DOHH2 (cell line): ENCODE measurements at regions not wholly inside any gene's neighbourhood (a gene's known extent, or its start where the extent isn't known, plus 50 kb on each side); places are given as distances from the start of the nearest gene placed in this dataset.

ENCODE experiments used
- H3F3A ChIP-seq: fragments of 200-600 bp; sonication (generic), shearing (Covaris generic); 2 replicates; pipeline ENCODE4 v1.6.0; 2016; ENCODE audit warnings: antibody characterized with exemption, mild to moderate bottlenecking; ENCODE audit not compliant: control insufficient read depth, insufficient read depth
- H3K27ac ChIP-seq: fragments of 200-600 bp; sonication (generic); 2 replicates; pipeline ENCODE4 v1.5.1; 2014; ENCODE audit warnings: low read depth, mild to moderate bottlenecking, low read length, moderate library complexity
- H3K27me3 ChIP-seq: fragments of 200-600 bp; sonication (generic); 2 replicates; pipeline ENCODE4 v1.6.1; 2014; ENCODE audit warnings: mild to moderate bottlenecking, low read length, mixed read lengths; ENCODE audit not compliant: control insufficient read depth
- H3K36me3 ChIP-seq: fragments of 200-600 bp; sonication (generic); 2 replicates; pipeline ENCODE4 v1.6.1; 2014; ENCODE audit warnings: mild to moderate bottlenecking, low read length, moderate library complexity, mixed read lengths; ENCODE audit not compliant: control insufficient read depth
- H3K4me1 ChIP-seq: fragments of 200-600 bp; sonication (generic); 2 replicates; pipeline ENCODE4 v1.6.1; 2014; ENCODE audit warnings: mild to moderate bottlenecking, low read length, mixed read lengths; ENCODE audit not compliant: control insufficient read depth
- H3K4me2 ChIP-seq: fragments of 200-600 bp; sonication (generic); 2 replicates; pipeline ENCODE4 v1.6.0; 2014; ENCODE audit warnings: mild to moderate bottlenecking, low read length, moderate library complexity
- H3K4me3 ChIP-seq: fragments of 200-600 bp; sonication (generic); 2 replicates; pipeline ENCODE4 v1.5.1; 2014; ENCODE audit warnings: mild to moderate bottlenecking, low read length, mixed read lengths
- H3K79me2 ChIP-seq: fragments of 200-600 bp; sonication (generic); 2 replicates; pipeline ENCODE4 v1.6.1; 2014; ENCODE audit warnings: mild to moderate bottlenecking, low read length, mixed read lengths; ENCODE audit not compliant: control insufficient read depth
- H3K9me2 ChIP-seq: fragments of 200-600 bp; sonication (generic); replicated peaks from 2 replicates; pipeline ENCODE4 v1.6.1; 2014; ENCODE audit warnings: mild to moderate bottlenecking, low read length, mixed read lengths; ENCODE audit not compliant: control insufficient read depth
- H3K9me3 ChIP-seq: fragments of 200-600 bp; sonication (generic); 2 replicates; pipeline ENCODE4 v1.6.1; 2014; ENCODE audit warnings: antibody characterized with exemption, low read length, mixed read lengths; ENCODE audit not compliant: control insufficient read depth, insufficient read depth
- H4K20me1 ChIP-seq: fragments of 200-600 bp; sonication (generic); 2 replicates; pipeline ENCODE4 v1.6.0; 2014; ENCODE audit warnings: low read depth, mild to moderate bottlenecking, antibody characterized with exemption, low read length, moderate library complexity; ENCODE audit not compliant: control insufficient read depth, insufficient read depth
- EZH2phosphoT487 ChIP-seq: fragments of 200-600 bp; sonication (generic); IDR thresholded peaks from 2 replicates; pipeline ENCODE4 v1.6.1; 2017; ENCODE audit warnings: borderline replicate concordance, mild to moderate bottlenecking, antibody characterized with exemption, low read length, moderate library complexity, mixed read lengths
- TF ChIP-seq, protein P1 (sequence below): fragments of 200-600 bp; sonication (generic); IDR thresholded peaks from one replicate; pipeline ENCODE4 v1.5.1; 2014; ENCODE audit warnings: antibody characterized with exemption, mild to moderate bottlenecking, low read depth, low read length; ENCODE audit not compliant: poor library complexity, severe bottlenecking

DNA sequence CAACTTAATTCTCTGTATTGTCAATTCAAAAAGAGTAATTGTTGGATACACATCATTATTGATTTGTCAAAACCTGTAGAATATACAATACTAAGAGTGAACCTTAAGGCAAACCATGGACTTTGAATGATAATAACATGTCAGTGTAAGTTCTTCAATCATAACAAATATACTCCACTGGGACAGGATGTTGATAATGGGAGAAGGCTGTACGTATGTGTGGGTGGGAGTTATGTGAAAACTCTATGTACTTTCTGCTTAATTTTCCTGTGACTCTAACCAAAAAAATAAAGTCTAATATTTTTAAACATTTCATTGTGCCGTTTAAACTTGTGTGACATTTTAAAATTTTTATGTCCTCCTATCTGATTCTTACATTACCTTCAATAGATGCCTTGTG is 526.7 kb downstream of the SUCLA2 start:
- Histone ChIP-seq H4K20me1 (no peaks in the 10 kb centered on the region), H3K79me2 (no peaks in the 10 kb centered on the region), H3K4me1 (no peaks in the 10 kb centered on the region), H3K4me3 (no peak overlapping the region), H3K4me2 (no peak overlapping the region), H3K36me3 (no peaks in the 10 kb centered on the region), H3K27me3 (no peaks in the 10 kb centered on the region), H3K9me2 (no peaks in the 10 kb centered on the region), H3K9me3 (no peaks in the 10 kb centered on the region), H3K27ac (no peak overlapping the region), H3F3A (no peaks in the 10 kb centered on the region)
- TF ChIP-seq, protein P1, sequence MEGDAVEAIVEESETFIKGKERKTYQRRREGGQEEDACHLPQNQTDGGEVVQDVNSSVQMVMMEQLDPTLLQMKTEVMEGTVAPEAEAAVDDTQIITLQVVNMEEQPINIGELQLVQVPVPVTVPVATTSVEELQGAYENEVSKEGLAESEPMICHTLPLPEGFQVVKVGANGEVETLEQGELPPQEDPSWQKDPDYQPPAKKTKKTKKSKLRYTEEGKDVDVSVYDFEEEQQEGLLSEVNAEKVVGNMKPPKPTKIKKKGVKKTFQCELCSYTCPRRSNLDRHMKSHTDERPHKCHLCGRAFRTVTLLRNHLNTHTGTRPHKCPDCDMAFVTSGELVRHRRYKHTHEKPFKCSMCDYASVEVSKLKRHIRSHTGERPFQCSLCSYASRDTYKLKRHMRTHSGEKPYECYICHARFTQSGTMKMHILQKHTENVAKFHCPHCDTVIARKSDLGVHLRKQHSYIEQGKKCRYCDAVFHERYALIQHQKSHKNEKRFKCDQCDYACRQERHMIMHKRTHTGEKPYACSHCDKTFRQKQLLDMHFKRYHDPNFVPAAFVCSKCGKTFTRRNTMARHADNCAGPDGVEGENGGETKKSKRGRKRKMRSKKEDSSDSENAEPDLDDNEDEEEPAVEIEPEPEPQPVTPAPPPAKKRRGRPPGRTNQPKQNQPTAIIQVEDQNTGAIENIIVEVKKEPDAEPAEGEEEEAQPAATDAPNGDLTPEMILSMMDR: no peak
- no peak for TF ChIP-seq EZH2phosphoT487

DNA sequence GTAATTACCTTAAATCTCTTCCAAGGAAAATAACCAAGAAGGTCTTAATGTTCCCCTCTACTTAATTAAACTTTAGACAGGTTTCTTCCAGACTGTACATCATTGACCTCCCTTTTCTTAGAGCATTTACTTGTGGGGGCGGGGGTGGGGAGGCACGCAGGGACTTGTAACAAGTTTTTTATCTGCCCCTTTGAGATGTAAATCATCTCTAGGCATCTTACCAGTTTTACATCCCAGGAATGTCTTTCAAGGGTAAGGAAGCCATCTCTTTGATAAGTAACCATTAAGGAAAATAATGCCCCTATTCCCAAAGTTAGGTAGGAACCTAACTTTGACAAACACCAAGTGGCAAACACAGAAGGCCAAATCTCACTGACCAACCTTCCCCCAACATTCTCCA is 528.6 kb downstream of the SUCLA2 start:
- H3K9me2 ChIP-seq: no peaks in the 10 kb centered on the region
- no peaks in the 10 kb centered on the region for H3K79me2 ChIP-seq
- H4K20me1 ChIP-seq: no peaks in the 10 kb centered on the region
- H3K9me3 ChIP-seq: no peaks in the 10 kb centered on the region
- no peak overlapping the region for H3K27ac ChIP-seq
- H3K36me3 ChIP-seq: no peaks in the 10 kb centered on the region
- H3K27me3 ChIP-seq: no peaks in the 10 kb centered on the region
- no peak overlapping the region for H3K4me2 ChIP-seq
- no peaks in the 10 kb centered on the region for H3K4me1 ChIP-seq
- no peaks in the 10 kb centered on the region for H3F3A ChIP-seq
- no peak for TF ChIP-seq EZH2phosphoT487
- TF ChIP-seq, protein P1: no peak
- no peak overlapping the region for H3K4me3 ChIP-seq

DNA sequence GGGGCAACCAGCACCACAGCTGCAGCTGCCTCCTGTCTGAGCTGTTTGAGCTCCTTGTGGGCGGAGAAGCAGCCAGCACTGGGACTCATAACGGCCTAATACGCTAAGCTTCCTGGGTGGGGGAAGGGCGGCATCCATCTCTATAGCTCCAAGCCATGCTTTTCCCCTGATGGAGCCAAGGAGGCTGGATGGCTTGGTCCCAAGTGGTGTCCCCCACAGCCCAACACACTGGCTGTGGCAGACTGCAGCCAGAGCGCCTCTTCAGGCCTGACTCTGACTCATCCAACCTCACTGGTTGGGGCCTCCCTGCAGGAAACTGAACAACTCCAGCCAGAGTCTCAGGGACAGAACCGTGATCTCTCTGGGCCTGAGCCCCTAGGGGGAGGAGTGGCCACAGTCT is 537.3 kb downstream of the SUCLA2 start:
- H3K4me2 ChIP-seq: no peak overlapping the region
- no peaks in the 10 kb centered on the region for H3K4me1 ChIP-seq
- H3K9me3 ChIP-seq: no peaks in the 10 kb centered on the region
- no peaks in the 10 kb centered on the region for H3K27me3 ChIP-seq
- no peak for TF ChIP-seq EZH2phosphoT487
- TF ChIP-seq, protein P1: no peak
- no peaks in the 10 kb centered on the region for H3K9me2 ChIP-seq
- no peak overlapping the region for H3K27ac ChIP-seq
- no peaks in the 10 kb centered on the region for H3F3A ChIP-seq
- no peaks in the 10 kb centered on the region for H3K36me3 ChIP-seq
- no peak overlapping the region for H3K4me3 ChIP-seq
- H4K20me1 ChIP-seq: no peaks in the 10 kb centered on the region
- no peaks in the 10 kb centered on the region for H3K79me2 ChIP-seq

DNA sequence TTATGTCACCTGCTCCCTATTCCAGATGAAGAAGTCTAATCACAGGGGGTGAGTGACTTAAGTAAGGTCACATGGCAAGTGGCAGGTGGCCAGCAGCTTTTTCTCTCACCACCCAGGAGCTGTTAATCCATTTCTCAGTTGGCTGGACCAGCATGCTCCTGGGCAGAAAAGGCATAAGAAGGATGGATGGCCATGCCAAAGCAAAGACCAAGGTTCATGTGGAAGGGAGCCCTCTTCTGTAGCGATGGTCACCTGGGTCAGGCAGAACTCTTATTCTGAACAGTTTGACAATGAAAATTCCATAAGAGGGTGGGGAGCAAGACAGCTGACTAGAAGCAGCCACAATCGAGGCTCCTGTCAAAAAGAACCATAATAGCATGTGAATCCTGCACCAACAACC is 538.1 kb downstream of the SUCLA2 start:
- Histone ChIP-seq H3K9me3 (no peaks in the 10 kb centered on the region), H3K4me3 (no peak overlapping the region), H3K79me2 (no peaks in the 10 kb centered on the region), H3K27me3 (no peaks in the 10 kb centered on the region), H3K4me2 (no peak overlapping the region), H3K4me1 (no peaks in the 10 kb centered on the region), H3K27ac (no peak overlapping the region), H3K9me2 (no peaks in the 10 kb centered on the region), H3F3A (no peaks in the 10 kb centered on the region), H4K20me1 (no peaks in the 10 kb centered on the region), H3K36me3 (no peaks in the 10 kb centered on the region)
- no peak for TF ChIP-seq EZH2phosphoT487
- TF ChIP-seq, protein P1: no peak
